GM23338 (cell line): ENCODE measurements at regions not wholly inside any gene's neighbourhood (a gene's known extent, or its start where the extent isn't known, plus 50 kb on each side); places are given as distances from the start of the nearest gene placed in this dataset.

Source experiments
- ATAC-seq: fragments of 200-7000 bp; cut with Tn5 transposase; 3 replicates; pipeline ENCODE4 v1.9.1; 2020
- DNase-seq: peaks from one replicate; pipeline ENCODE4 v3.0.0-alpha.2; 2015; ENCODE audit warnings: low spot score
- H2AFZ ChIP-seq: fragments of 200-600 bp; sonication (generic); 2 replicates; pipeline ENCODE4 v1.8.0; 2016; ENCODE audit warnings: antibody characterized with exemption, mild to moderate bottlenecking, moderate library complexity
- H3F3A ChIP-seq: fragments of 200-600 bp; sonication (generic); replicated peaks from 2 replicates; pipeline ENCODE4 v1.8.0; 2017; ENCODE audit warnings: antibody characterized with exemption, mixed run types, low read depth
- H3K27ac ChIP-seq: fragments of 200-600 bp; sonication (generic); 2 replicates; pipeline ENCODE4 v1.6.1; 2016; ENCODE audit warnings: low read depth
- H3K27me3 ChIP-seq: fragments of 200-600 bp; sonication (generic); 2 replicates; pipeline ENCODE4 v1.8.0; 2016; ENCODE audit warnings: mild to moderate bottlenecking, mixed run types, moderate library complexity; ENCODE audit not compliant: insufficient read depth
- H3K36me3 ChIP-seq: fragments of 200-600 bp; sonication (generic); 2 replicates; pipeline ENCODE4 v1.8.0; 2016; ENCODE audit warnings: mild to moderate bottlenecking; ENCODE audit not compliant: insufficient read depth
- H3K4me1 ChIP-seq: fragments of 200-600 bp; sonication (generic); 2 replicates; pipeline ENCODE4 v1.8.0; 2016; ENCODE audit warnings: mild to moderate bottlenecking, moderate library complexity; ENCODE audit not compliant: insufficient read depth
- H3K4me2 ChIP-seq: fragments of 200-600 bp; sonication (generic); 2 replicates; pipeline ENCODE4 v1.7.1; 2017; ENCODE audit warnings: mixed run types
- H3K4me3 ChIP-seq: fragments of 200-600 bp; sonication (generic); 2 replicates; pipeline ENCODE4 v1.6.1; 2016; ENCODE audit warnings: mixed run types
- H3K79me2 ChIP-seq: fragments of 200-600 bp; sonication (generic); replicated peaks from 2 replicates; pipeline ENCODE4 v1.8.0; 2017; ENCODE audit warnings: mild to moderate bottlenecking; ENCODE audit not compliant: insufficient read depth
- H3K9me2 ChIP-seq: fragments of 200-600 bp; sonication (generic); 2 replicates; pipeline ENCODE4 v1.8.0; 2017; ENCODE audit not compliant: insufficient read depth
- H4K20me1 ChIP-seq: fragments of 200-600 bp; sonication (generic); replicated peaks from 2 replicates; pipeline ENCODE4 v1.8.0; 2017; ENCODE audit warnings: mild to moderate bottlenecking; ENCODE audit not compliant: insufficient read depth
- H3K27ac Mint-ChIP-seq: 2 replicates; pipeline ENCODE4 v1.8.0; 2020; ENCODE audit warnings: inconsistent platforms, mild to moderate bottlenecking, moderate library complexity, mixed read lengths
- H3K27me3 Mint-ChIP-seq: 3 replicates; pipeline ENCODE4 v1.8.0; 2022; ENCODE audit warnings: low read depth, mild to moderate bottlenecking, moderate library complexity, mixed read lengths, inconsistent platforms; ENCODE audit not compliant: insufficient read depth, poor library complexity
- H3K36me3 Mint-ChIP-seq: 3 replicates; pipeline ENCODE4 v1.8.0; 2021; ENCODE audit warnings: low read depth, mild to moderate bottlenecking, inconsistent platforms, moderate library complexity, mixed read lengths
- H3K4me1 Mint-ChIP-seq: 3 replicates; pipeline ENCODE4 v1.8.0; 2020; ENCODE audit warnings: mild to moderate bottlenecking, inconsistent platforms, mixed read lengths
- H3K4me3 Mint-ChIP-seq: 3 replicates; pipeline ENCODE4 v1.8.0; 2021; ENCODE audit warnings: moderate library complexity, mild to moderate bottlenecking, inconsistent platforms, mixed read lengths
- H3K9me3 Mint-ChIP-seq: 3 replicates; pipeline ENCODE4 v1.8.0; 2020; ENCODE audit warnings: moderate library complexity, mild to moderate bottlenecking, inconsistent platforms, mixed read lengths
- CREB1 ChIP-seq: fragments of 250-450 bp; sonication (Bioruptor Pico); IDR thresholded peaks from 2 replicates; pipeline ENCODE4 v1.5.0; 2020; ENCODE audit warnings: low read depth, mild to moderate bottlenecking, moderate library complexity
- EZH2 ChIP-seq: fragments of 200-600 bp; sonication (generic); IDR thresholded peaks from one replicate; pipeline ENCODE4 v1.8.0; 2017; ENCODE audit warnings: antibody characterized with exemption, mild to moderate bottlenecking, low read depth; ENCODE audit not compliant: unreplicated experiment
- JUNB ChIP-seq: IDR thresholded peaks from one replicate; pipeline ENCODE4 v1.6.1; 2016; ENCODE audit warnings: antibody characterized with exemption; ENCODE audit not compliant: unreplicated experiment
- POLR2AphosphoS5 ChIP-seq: IDR thresholded peaks from 2 replicates; pipeline ENCODE4 v1.6.1; 2016; ENCODE audit warnings: antibody characterized with exemption, low read depth
- ZNF114 ChIP-seq: fragments of 250-450 bp; sonication (Bioruptor Pico); IDR thresholded peaks from 2 replicates; pipeline ENCODE4 v1.5.0; 2020; ENCODE audit warnings: mild to moderate bottlenecking, moderate library complexity
- ZNF331 ChIP-seq: fragments of 250-450 bp; sonication (Bioruptor Pico); IDR thresholded peaks from 2 replicates; pipeline ENCODE4 v1.5.0; 2020; ENCODE audit warnings: low read depth, mild to moderate bottlenecking, moderate library complexity
- TF ChIP-seq, protein P1 (sequence below): IDR thresholded peaks from one replicate; pipeline ENCODE4 v1.6.1; 2018; ENCODE audit warnings: antibody characterized with exemption; ENCODE audit not compliant: unreplicated experiment
- TF ChIP-seq, protein P2 (sequence below), 2 experiments: fragments of 200-600 bp in 1 of 2; sonication (generic) in 1 of 2; conservative IDR thresholded peaks; 2 replicates each; pipeline versions ENCODE4 v1.5.1 to v1.6.1; 2016 to 2017; ENCODE audit warnings: antibody characterized with exemption in 2 of 2, low read depth in 2 of 2, mild to moderate bottlenecking in 2 of 2, moderate library complexity in 1 of 2
- TF ChIP-seq, protein P3 (sequence below): fragments of 250-450 bp; sonication (Bioruptor Pico); IDR thresholded peaks from 2 replicates; pipeline ENCODE4 v1.5.0; 2020; ENCODE audit warnings: mild to moderate bottlenecking, moderate library complexity

DNA sequence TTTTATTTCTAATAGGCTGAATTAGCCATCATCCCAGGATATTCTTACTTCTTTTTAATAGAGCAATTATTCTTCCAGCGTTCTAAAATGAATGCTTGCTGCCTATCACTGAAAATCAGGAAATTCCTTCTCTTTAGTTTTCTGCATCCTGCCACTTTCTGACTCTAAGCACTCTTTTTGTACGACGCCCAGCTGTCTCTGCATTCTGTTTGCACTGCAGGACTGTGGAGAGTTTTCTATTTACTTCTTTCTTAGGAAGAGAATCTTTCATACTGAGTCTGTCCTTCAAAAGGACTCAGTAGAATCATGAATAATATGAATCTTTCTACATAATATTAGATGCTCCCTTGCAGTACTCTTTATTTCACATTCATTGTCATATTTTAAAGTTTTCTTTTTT, 360.4 kb upstream of the DSEL start (continued):
- TF ChIP-seq, protein P1, sequence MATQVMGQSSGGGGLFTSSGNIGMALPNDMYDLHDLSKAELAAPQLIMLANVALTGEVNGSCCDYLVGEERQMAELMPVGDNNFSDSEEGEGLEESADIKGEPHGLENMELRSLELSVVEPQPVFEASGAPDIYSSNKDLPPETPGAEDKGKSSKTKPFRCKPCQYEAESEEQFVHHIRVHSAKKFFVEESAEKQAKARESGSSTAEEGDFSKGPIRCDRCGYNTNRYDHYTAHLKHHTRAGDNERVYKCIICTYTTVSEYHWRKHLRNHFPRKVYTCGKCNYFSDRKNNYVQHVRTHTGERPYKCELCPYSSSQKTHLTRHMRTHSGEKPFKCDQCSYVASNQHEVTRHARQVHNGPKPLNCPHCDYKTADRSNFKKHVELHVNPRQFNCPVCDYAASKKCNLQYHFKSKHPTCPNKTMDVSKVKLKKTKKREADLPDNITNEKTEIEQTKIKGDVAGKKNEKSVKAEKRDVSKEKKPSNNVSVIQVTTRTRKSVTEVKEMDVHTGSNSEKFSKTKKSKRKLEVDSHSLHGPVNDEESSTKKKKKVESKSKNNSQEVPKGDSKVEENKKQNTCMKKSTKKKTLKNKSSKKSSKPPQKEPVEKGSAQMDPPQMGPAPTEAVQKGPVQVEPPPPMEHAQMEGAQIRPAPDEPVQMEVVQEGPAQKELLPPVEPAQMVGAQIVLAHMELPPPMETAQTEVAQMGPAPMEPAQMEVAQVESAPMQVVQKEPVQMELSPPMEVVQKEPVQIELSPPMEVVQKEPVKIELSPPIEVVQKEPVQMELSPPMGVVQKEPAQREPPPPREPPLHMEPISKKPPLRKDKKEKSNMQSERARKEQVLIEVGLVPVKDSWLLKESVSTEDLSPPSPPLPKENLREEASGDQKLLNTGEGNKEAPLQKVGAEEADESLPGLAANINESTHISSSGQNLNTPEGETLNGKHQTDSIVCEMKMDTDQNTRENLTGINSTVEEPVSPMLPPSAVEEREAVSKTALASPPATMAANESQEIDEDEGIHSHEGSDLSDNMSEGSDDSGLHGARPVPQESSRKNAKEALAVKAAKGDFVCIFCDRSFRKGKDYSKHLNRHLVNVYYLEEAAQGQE, result no peak
- TF ChIP-seq EZH2 (no peak), JUNB (no peak), ZNF331 (no peak), POLR2AphosphoS5 (no peak)
- TF ChIP-seq, protein P2, sequence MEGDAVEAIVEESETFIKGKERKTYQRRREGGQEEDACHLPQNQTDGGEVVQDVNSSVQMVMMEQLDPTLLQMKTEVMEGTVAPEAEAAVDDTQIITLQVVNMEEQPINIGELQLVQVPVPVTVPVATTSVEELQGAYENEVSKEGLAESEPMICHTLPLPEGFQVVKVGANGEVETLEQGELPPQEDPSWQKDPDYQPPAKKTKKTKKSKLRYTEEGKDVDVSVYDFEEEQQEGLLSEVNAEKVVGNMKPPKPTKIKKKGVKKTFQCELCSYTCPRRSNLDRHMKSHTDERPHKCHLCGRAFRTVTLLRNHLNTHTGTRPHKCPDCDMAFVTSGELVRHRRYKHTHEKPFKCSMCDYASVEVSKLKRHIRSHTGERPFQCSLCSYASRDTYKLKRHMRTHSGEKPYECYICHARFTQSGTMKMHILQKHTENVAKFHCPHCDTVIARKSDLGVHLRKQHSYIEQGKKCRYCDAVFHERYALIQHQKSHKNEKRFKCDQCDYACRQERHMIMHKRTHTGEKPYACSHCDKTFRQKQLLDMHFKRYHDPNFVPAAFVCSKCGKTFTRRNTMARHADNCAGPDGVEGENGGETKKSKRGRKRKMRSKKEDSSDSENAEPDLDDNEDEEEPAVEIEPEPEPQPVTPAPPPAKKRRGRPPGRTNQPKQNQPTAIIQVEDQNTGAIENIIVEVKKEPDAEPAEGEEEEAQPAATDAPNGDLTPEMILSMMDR (conservative IDR thresholded peaks at IDR 0.05; ENCODE audit: low read depth in 2 of 2), result no peak

DNA sequence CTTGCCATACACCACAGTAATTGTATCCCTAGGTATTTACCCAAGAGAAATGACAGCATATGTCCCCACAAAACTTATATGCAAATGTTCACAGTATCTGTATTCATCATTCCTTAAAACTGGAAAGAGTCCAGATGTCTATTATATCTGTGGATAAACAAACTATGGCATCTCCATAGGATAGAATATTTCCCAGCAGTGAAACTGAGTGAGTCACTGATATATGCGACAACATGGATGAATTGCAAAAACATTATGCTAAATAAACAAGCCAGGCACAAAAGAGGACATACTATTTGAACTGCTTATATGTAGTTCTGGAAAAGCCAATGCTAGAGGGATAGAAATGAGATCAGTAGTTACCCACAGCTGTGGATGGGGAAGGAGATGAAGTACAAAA, 359.4 kb upstream of the DSEL start:
- no peaks in the 10 kb centered on the region for H3F3A ChIP-seq
- H3K9me2 ChIP-seq, result no peaks in the 10 kb centered on the region
- Mint-ChIP-seq H3K27ac (no peak overlapping the region), H3K36me3 (no peaks in the 10 kb centered on the region), H3K27me3 (no peaks in the 10 kb centered on the region), H3K9me3 (no peaks in the 10 kb centered on the region), H3K4me3 (no peak overlapping the region), H3K4me1 (peaks cover 3% of the 10 kb centered on the region; the same call in 2 of the 3 replicates)
- no peaks in the 10 kb centered on the region for H3K27me3 ChIP-seq
- H4K20me1 ChIP-seq, result no peaks in the 10 kb centered on the region
- no peak overlapping the region for H3K4me2 ChIP-seq
- H3K36me3 ChIP-seq, result no peaks in the 10 kb centered on the region
- no peaks in the 10 kb centered on the region for H3K79me2 ChIP-seq
- no peaks in the 10 kb centered on the region for H3K4me1 ChIP-seq
- DNase-seq, result no peak
- H3K27ac ChIP-seq, result no peak overlapping the region
- no peak for ATAC-seq
- no peak overlapping the region for H2AFZ ChIP-seq
- H3K4me3 ChIP-seq, result no peak overlapping the region
- no peak for TF ChIP-seq ZNF114

DNA sequence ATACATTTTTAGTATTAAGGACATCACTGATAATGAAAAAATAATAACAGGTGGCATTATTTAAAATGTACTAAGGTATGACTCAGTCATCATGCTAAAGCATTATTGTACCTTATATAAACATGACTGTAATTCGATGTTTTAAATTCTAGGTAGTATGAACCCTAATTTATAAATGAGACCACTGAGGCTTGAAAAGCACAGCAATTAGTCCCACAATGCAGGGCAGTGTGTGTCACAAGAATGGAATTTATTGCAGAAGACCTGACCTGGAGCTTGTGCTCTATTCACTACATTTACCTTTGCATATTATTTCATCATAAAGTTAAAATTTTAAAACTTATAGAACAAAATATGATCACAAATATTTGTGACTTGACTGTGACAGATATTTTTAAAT, 358.5 kb upstream of the DSEL start:
- Mint-ChIP-seq H3K4me1 (peaks cover 3% of the 10 kb centered on the region; the same call in 2 of the 3 replicates), H3K9me3 (no peaks in the 10 kb centered on the region), H3K27me3 (no peaks in the 10 kb centered on the region), H3K4me3 (no peak overlapping the region), H3K36me3 (no peaks in the 10 kb centered on the region), H3K27ac (no peak overlapping the region)
- Histone ChIP-seq H3K27ac (no peak overlapping the region), H2AFZ (no peak overlapping the region), H3K27me3 (no peaks in the 10 kb centered on the region), H3K79me2 (no peaks in the 10 kb centered on the region), H4K20me1 (no peaks in the 10 kb centered on the region), H3K4me2 (no peak overlapping the region), H3K36me3 (no peaks in the 10 kb centered on the region), H3K4me3 (no peak overlapping the region), H3K4me1 (no peaks in the 10 kb centered on the region), H3F3A (no peaks in the 10 kb centered on the region), H3K9me2 (no peaks in the 10 kb centered on the region)
- ATAC-seq (no peak), DNase-seq (no peak)
- TF ChIP-seq CREB1 (CRISPR knock-in tag) (no peak), EZH2 (no peak), ZNF114 (no peak)
- TF ChIP-seq, protein P3, sequence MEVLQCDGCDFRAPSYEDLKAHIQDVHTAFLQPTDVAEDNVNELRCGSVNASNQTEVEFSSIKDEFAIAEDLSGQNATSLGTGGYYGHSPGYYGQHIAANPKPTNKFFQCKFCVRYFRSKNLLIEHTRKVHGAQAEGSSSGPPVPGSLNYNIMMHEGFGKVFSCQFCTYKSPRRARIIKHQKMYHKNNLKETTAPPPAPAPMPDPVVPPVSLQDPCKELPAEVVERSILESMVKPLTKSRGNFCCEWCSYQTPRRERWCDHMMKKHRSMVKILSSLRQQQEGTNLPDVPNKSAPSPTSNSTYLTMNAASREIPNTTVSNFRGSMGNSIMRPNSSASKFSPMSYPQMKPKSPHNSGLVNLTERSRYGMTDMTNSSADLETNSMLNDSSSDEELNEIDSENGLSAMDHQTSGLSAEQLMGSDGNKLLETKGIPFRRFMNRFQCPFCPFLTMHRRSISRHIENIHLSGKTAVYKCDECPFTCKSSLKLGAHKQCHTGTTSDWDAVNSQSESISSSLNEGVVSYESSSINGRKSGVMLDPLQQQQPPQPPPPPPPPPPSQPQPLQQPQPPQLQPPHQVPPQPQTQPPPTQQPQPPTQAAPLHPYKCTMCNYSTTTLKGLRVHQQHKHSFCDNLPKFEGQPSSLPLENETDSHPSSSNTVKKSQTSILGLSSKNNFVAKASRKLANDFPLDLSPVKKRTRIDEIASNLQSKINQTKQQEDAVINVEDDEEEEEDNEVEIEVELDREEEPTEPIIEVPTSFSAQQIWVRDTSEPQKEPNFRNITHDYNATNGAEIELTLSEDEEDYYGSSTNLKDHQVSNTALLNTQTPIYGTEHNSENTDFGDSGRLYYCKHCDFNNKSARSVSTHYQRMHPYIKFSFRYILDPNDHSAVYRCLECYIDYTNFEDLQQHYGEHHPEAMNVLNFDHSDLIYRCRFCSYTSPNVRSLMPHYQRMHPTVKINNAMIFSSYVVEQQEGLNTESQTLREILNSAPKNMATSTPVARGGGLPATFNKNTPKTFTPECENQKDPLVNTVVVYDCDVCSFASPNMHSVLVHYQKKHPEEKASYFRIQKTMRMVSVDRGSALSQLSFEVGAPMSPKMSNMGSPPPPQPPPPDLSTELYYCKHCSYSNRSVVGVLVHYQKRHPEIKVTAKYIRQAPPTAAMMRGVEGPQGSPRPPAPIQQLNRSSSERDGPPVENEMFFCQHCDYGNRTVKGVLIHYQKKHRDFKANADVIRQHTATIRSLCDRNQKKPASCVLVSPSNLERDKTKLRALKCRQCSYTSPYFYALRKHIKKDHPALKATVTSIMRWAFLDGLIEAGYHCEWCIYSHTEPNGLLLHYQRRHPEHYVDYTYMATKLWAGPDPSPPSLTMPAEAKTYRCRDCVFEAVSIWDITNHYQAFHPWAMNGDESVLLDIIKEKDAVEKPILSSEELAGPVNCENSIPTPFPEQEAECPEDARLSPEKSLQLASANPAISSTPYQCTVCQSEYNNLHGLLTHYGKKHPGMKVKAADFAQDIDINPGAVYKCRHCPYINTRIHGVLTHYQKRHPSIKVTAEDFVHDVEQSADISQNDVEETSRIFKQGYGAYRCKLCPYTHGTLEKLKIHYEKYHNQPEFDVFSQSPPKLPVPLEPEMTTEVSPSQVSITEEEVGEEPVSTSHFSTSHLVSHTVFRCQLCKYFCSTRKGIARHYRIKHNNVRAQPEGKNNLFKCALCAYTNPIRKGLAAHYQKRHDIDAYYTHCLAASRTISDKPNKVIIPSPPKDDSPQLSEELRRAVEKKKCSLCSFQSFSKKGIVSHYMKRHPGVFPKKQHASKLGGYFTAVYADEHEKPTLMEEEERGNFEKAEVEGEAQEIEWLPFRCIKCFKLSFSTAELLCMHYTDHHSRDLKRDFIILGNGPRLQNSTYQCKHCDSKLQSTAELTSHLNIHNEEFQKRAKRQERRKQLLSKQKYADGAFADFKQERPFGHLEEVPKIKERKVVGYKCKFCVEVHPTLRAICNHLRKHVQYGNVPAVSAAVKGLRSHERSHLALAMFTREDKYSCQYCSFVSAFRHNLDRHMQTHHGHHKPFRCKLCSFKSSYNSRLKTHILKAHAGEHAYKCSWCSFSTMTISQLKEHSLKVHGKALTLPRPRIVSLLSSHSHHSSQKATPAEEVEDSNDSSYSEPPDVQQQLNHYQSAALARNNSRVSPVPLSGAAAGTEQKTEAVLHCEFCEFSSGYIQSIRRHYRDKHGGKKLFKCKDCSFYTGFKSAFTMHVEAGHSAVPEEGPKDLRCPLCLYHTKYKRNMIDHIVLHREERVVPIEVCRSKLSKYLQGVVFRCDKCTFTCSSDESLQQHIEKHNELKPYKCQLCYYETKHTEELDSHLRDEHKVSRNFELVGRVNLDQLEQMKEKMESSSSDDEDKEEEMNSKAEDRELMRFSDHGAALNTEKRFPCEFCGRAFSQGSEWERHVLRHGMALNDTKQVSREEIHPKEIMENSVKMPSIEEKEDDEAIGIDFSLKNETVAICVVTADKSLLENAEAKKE (CRISPR knock-in tag), result no peak
